ENCODE measurements at regions not wholly inside any gene's neighbourhood (a gene's known extent, or its start where the extent isn't known, plus 50 kb on each side); places are given as distances from the start of the nearest gene placed in this dataset.

DNA sequence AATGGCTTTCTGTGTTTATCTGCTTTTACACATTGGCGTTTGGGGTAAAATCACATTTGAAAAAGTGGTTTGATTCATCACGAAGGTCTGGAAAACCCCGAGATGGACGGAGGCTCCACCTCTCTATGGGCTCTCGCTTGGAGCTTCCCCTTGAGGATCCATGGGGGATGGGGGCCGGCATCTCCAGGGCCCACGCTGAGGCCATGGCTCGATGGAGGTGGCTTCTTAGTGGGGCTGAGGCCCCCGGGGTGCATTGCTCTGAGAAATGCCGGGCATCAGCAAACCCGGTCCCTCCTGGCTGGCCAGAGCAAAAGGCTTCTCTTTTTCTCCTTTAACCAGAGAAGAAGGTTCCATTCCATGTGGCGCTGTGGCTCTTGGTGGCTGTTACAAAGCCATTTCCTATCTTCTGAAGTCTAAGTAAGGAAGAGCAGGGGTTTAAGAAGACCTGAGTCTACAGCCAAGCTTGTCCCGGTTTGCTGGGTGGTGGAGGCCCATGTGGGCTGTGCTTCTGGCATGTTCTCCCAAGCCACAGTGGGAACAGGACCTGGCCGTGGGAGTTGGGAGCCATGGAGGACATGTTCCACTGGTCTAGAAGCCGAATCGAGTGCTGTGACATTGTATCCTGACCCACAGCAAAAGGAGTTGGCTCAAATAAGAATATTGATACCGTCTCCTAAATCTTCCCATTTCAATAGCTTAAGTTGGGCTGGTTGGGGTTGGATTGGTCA lies 243.5 kb upstream of the PITRM1 start:
- no peak for TF ChIP-seq POLR2A (IDR thresholded peaks at IDR 0.05; ENCODE audit: extremely low read depth, insufficient read length)
- no peak for TF ChIP-seq MAX (IDR thresholded peaks at IDR 0.05; ENCODE audit: low read depth, low read length)
